ENCODE measurements at regions not wholly inside any gene's neighbourhood (a gene's known extent, or its start where the extent isn't known, plus 50 kb on each side); places are given as distances from the start of the nearest gene placed in this dataset.

- intact Hi-C loops (cut with DNase I) = no loop called here
- Histone ChIP-seq H3K9me3 (no peaks in the 10 kb centered on the region), H3K4me3 (no peak overlapping the region), H3K27ac (no peak overlapping the region), H3K4me1 (no peaks in the 10 kb centered on the region), H3K27me3 (peaks cover 0 to 23% (median 4%) of the 10 kb centered on the region in 9 donors), H3K36me3 (no peaks in the 10 kb centered on the region)
- 62 to 74% (median 71%) methylated on average over 1 of the region's 1 CpG for WGBS, 4 donors
- no peak for TF ChIP-seq POLR2A (IDR thresholded peaks at IDR 0.05)
- TF ChIP-seq CTCF (IDR thresholded peaks at IDR 0.05) = no peak
- ATAC-seq = no peak
- DNase-seq = no peak
Observed at GRCh38 chr22:48212727-48213126, 1450.3 kb downstream of the TBC1D22A start.

- TF ChIP-seq POLR2A (IDR thresholded peaks at IDR 0.05) = no peak
- TF ChIP-seq CTCF (IDR thresholded peaks at IDR 0.05) = no peak
- 36 to 58% (median 52%) methylated on average over 6 to 7 of the region's 7 CpGs for WGBS, 4 donors
- H3K4me1 ChIP-seq = no peaks in the 10 kb centered on the region
- peaks cover 0 to 27% (median 4%) of the 10 kb centered on the region in 9 donors for H3K27me3 ChIP-seq
- no peak overlapping the region for H3K4me3 ChIP-seq
- no peak overlapping the region for H3K27ac ChIP-seq
- H3K9me3 ChIP-seq = no peaks in the 10 kb centered on the region
- DNase-seq (no peak), ATAC-seq (no peak)
- intact Hi-C loops (cut with DNase I) = no loop called here
- H3K36me3 ChIP-seq = no peaks in the 10 kb centered on the region
Observed at GRCh38 chr22:48210812-48211211, 1448.4 kb downstream of the TBC1D22A start.

- no peaks in the 10 kb centered on the region for H3K36me3 ChIP-seq
- TF ChIP-seq POLR2A (IDR thresholded peaks at IDR 0.05) = no peak
- no peak for TF ChIP-seq CTCF (IDR thresholded peaks at IDR 0.05)
- ATAC-seq (no peak), DNase-seq (no peak)
- H3K4me1 ChIP-seq = no peaks in the 10 kb centered on the region
- H3K27ac ChIP-seq = no peak overlapping the region
- H3K4me3 ChIP-seq = no peak overlapping the region
- intact Hi-C loops (cut with DNase I) = no loop called here
- no peaks in the 10 kb centered on the region for H3K9me3 ChIP-seq
- WGBS, 4 donors = 35 to 51% (median 47%) methylated on average over 10 of the region's 10 CpGs
- H3K27me3 ChIP-seq = peaks cover 0 to 32% (median 4%) of the 10 kb centered on the region in 9 donors
Observed at GRCh38 chr22:48210198-48210580, 1447.7 kb downstream of the TBC1D22A start.

GRCh38 chr22:48209473-48210197 lies 1447.2 kb downstream of the TBC1D22A start:
- Histone ChIP-seq H3K27ac (no peak overlapping the region), H3K4me1 (no peaks in the 10 kb centered on the region), H3K9me3 (no peaks in the 10 kb centered on the region), H3K4me3 (no peak overlapping the region), H3K27me3 (peaks cover 0 to 35% (median 4%) of the 10 kb centered on the region in 9 donors), H3K36me3 (no peaks in the 10 kb centered on the region)
- WGBS, 4 donors = 77 to 80% (median 79%) methylated on average over 26 of the region's 26 CpGs
- TF ChIP-seq POLR2A (IDR thresholded peaks at IDR 0.05) (no peak), CTCF (IDR thresholded peaks at IDR 0.05) (no peak)
- ATAC-seq (no peak), DNase-seq (no peak)
- intact Hi-C loops (cut with DNase I) = no loop called here

Measured in heart left ventricle (tissue), 16 donors.